ENCODE measurements at regions not wholly inside any gene's neighbourhood (a gene's known extent, or its start where the extent isn't known, plus 50 kb on each side); places are given as distances from the start of the nearest gene placed in this dataset.

GRCh38 chr3:145882436-145882835 is 278.5 kb downstream of the PLOD2 start:
- intact Hi-C loops (cut with DNase I): no loop called here
- Histone ChIP-seq H3K4me3 (no peak overlapping the region), H3K27me3 (no peaks in the 10 kb centered on the region), H3K36me3 (no peaks in the 10 kb centered on the region), H3K9me3 (no peaks in the 10 kb centered on the region), H3K4me1 (no peaks in the 10 kb centered on the region), H3K27ac (no peak overlapping the region)
- TF ChIP-seq, protein P1, sequence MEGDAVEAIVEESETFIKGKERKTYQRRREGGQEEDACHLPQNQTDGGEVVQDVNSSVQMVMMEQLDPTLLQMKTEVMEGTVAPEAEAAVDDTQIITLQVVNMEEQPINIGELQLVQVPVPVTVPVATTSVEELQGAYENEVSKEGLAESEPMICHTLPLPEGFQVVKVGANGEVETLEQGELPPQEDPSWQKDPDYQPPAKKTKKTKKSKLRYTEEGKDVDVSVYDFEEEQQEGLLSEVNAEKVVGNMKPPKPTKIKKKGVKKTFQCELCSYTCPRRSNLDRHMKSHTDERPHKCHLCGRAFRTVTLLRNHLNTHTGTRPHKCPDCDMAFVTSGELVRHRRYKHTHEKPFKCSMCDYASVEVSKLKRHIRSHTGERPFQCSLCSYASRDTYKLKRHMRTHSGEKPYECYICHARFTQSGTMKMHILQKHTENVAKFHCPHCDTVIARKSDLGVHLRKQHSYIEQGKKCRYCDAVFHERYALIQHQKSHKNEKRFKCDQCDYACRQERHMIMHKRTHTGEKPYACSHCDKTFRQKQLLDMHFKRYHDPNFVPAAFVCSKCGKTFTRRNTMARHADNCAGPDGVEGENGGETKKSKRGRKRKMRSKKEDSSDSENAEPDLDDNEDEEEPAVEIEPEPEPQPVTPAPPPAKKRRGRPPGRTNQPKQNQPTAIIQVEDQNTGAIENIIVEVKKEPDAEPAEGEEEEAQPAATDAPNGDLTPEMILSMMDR (IDR thresholded peaks at IDR 0.05): no peak
- no peak for ATAC-seq
- no peak for DNase-seq

GRCh38 chr3:145889730-145890129 is 271.3 kb downstream of the PLOD2 start:
- ATAC-seq (no peak), DNase-seq (no peak)
- Histone ChIP-seq H3K4me1 (no peaks in the 10 kb centered on the region), H3K36me3 (no peaks in the 10 kb centered on the region), H3K27ac (no peak overlapping the region), H3K9me3 (no peaks in the 10 kb centered on the region), H3K27me3 (no peaks in the 10 kb centered on the region), H3K4me3 (no peak overlapping the region)
- TF ChIP-seq, protein P1 (IDR thresholded peaks at IDR 0.05): no peak
- intact Hi-C loops (cut with DNase I): no loop called here

GRCh38 chr3:145892869-145893268 is 268.1 kb downstream of the PLOD2 start:
- Histone ChIP-seq H3K27ac (no peak overlapping the region), H3K4me3 (no peak overlapping the region), H3K27me3 (no peaks in the 10 kb centered on the region), H3K4me1 (no peaks in the 10 kb centered on the region), H3K9me3 (no peaks in the 10 kb centered on the region), H3K36me3 (no peaks in the 10 kb centered on the region)
- intact Hi-C loops (cut with DNase I): no loop called here
- TF ChIP-seq, protein P1 (IDR thresholded peaks at IDR 0.05): no peak
- ATAC-seq: no peak
- no peak for DNase-seq

DNA sequence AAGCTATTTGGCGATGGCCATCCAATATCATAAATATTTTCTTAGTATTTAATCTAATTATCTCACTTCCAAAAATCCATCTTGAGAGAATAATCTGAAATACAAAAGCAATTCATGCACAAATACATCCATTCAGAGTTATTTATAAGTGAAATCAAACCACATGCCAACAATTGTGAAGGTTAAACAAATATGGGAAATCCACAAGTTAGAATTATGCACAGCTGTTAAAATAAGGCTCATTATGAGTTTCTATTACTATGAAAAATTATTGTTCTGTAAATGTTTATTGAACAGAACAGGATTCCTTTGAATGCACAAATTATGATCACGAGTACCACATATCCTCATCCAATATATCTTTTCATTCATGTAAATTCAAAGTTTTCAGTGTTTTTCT is 267.7 kb downstream of the PLOD2 start:
- TF ChIP-seq, protein P1 (IDR thresholded peaks at IDR 0.05): no peak
- no peaks in the 10 kb centered on the region for H3K9me3 ChIP-seq
- H3K27ac ChIP-seq: no peak overlapping the region
- DNase-seq: no peak
- H3K4me3 ChIP-seq: no peak overlapping the region
- H3K27me3 ChIP-seq: no peaks in the 10 kb centered on the region
- no peak for ATAC-seq
- H3K36me3 ChIP-seq: no peaks in the 10 kb centered on the region
- H3K4me1 ChIP-seq: no peaks in the 10 kb centered on the region
- intact Hi-C loops (cut with DNase I): no loop called here

GRCh38 chr3:145898487-145898886 is 262.5 kb downstream of the PLOD2 start:
- no peaks in the 10 kb centered on the region for H3K9me3 ChIP-seq
- intact Hi-C loops (cut with DNase I): no loop called here
- TF ChIP-seq, protein P1 (IDR thresholded peaks at IDR 0.05): no peak
- no peak overlapping the region for H3K4me3 ChIP-seq
- no peaks in the 10 kb centered on the region for H3K4me1 ChIP-seq
- no peaks in the 10 kb centered on the region for H3K36me3 ChIP-seq
- DNase-seq (no peak), ATAC-seq (no peak)
- H3K27me3 ChIP-seq: no peaks in the 10 kb centered on the region
- no peak overlapping the region for H3K27ac ChIP-seq

Measured in left lung (tissue), 4 donors.